HG02623 (cell line): ENCODE measurements at regions not wholly inside any gene's neighbourhood (a gene's known extent, or its start where the extent isn't known, plus 50 kb on each side); places are given as distances from the start of the nearest gene placed in this dataset.

Experiments used
- ATAC-seq: cut with Tn5 transposase; IDR thresholded peaks from one replicate; pipeline ENCODE4 v1.9.1; 2021; ENCODE audit warnings: moderate library complexity; ENCODE audit not compliant: unreplicated experiment

DNA sequence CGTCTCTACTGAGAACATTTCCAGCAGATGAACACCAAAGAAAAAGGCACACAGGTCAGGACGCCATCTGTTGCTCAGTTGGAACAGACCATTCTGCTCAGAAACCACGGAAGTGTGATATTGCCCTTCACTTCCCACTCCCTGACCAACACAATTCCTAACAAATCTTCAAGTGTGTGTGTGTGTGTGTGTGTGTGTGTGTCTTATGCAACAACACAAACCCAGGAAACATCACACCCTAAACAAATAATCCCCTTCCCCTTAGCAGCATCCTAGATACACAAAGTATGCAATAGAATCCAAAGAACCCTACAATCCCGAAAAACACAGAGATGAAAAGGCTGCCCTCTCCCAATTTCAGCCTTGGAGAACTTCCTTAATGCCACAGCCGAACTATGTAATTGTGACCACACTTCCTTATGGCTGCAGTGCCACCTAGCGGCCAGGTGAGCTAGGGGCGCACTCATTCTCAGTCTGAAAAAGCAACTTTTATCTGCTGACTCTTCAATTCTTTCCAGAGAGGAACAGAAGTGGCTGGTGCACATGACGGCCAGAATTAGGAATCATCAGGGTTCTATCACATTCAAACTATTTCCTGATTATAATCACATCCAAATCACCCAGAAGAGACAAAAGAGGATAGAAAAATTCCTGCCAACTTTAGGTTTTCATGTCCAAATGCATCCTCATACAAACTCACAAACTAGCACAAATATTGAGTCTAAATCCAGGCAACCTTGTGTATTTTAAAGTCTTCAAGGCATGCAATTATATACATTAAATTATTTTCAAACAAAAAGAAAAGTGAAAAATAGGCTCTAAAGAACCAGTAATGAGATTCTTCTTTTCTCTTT, 164.9 kb downstream of the DHX15 start:
- ATAC-seq, result peak; percentile 86

- ATAC-seq, result no peak
Observed at GRCh38 chr4:24417206-24417605, 167.1 kb downstream of the DHX15 start.

DNA sequence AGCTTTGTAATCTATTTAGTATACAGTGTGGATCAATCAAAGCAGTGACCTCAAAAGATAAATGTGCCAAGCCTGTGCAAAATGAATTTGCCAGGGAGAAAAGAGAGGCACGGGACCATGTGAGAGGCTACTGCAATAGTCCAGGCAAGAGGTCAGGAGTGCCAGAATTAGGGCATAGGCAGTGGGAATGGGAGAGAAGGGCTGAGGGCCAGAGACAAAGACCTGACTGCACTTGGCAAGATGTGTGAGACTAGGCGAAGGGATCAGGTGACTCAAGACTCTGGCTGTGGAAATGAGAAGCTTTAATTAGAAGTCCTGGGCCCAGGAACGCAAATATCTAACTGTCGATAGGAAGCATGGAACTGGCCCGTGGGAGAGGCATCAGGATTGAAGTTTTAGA, 168.1 kb downstream of the DHX15 start:
- ATAC-seq, result no peak

GRCh38 chr4:24413311-24413784, 171.0 kb downstream of the DHX15 start:
- no peak for ATAC-seq

GRCh38 chr4:24411806-24412205, 172.5 kb downstream of the DHX15 start:
- no peak for ATAC-seq

GRCh38 chr4:24411299-24411698, 173.1 kb downstream of the DHX15 start:
- no peak for ATAC-seq

DNA sequence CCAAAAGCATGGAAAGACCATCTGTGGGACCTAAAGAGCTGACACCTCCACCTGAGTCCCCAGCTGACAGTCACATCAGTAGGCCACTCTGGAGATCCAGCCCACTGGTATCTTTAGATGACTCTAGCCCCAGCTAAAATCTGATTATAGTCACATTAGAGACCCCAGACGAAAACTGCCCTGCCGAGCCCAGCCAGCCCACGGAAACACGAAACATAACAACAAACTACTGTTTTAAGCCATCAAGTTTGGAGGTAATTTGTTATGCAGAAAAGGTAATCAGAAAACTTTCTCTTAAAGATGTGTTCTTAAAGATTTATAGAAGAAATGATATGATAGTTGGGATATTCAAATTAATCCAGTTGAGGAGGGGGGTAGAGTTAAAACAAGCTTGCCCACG, 175.7 kb downstream of the DHX15 start:
- no peak for ATAC-seq

DNA sequence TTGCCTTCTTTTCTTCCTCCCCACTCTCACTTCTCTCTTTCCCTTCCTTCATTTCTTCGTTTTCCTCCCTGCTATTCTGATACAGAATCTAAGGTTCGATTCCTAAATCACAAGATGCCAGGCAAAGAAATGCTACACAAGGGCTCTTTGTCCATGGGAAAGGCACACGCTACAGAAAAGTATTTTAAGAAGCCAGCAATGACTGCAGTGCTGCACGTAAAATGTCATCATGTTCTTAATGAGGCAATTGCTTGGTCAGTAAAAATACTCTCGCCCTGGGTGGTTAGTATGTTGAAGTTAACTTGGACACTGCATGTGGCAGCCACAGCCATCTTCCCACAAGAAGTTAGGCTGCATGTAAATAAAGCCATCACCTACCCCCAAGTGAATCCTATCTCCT, 178.4 kb downstream of the DHX15 start:
- no peak for ATAC-seq

- no peak for ATAC-seq
Observed at GRCh38 chr4:24405341-24405740, 179.0 kb downstream of the DHX15 start.

DNA sequence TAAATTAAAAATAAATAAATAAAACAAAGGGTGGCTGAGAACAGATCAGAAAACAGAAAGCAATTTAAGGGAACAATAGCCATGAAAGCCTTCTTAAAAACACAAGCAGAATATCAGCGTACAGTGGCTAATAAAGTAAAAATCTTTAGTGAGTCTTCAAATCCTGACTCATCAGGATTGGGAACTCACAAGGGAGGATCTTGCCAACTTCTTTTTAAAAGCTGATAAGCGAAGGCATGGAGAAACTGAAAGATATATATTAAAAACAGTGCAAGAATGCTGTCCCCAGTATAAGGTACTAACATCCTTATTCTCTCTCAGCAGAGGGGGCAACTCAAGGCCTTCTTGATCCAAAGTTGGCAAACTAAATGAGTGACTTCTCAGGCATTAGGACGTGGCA, 180.1 kb downstream of the DHX15 start:
- ATAC-seq, result no peak

DNA sequence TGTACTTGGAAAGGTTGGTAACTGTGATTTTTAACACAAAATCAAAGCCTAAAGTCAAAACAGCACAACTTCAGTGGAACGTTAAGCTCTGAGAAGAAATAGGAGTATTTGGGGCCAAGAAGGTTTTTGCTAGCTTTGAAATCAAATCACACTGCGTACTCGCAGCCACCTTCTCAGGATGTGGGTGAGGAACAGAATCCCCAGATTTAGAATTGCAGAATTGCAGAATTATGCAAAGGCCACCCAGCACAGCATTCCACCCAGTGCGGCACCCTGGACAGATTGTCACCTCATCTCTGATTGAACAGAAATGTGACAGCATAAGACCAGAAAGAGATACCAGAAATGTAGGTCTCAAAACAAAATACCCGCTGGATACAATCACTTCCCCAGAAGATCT, 181.1 kb downstream of the DHX15 start:
- no peak for ATAC-seq

DNA sequence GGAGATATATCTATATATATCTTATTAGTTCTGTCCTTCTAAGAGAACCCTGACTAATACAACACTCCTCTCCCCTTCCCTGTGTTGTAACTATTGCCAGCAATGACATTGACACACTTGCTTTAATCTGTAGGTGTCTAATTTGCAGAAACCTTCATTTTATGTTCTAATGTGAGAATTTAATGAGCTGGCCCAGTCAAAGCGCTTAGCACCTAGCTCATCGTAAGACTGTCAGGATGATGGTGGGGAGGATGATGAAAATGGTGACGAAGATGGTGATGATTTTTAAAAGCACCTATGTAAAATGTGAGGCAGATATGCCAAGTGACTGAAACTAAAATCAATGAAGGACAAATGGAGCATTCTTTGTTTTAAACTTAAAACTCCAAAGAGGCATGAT, 183.8 kb downstream of the DHX15 start:
- no peak for ATAC-seq

DNA sequence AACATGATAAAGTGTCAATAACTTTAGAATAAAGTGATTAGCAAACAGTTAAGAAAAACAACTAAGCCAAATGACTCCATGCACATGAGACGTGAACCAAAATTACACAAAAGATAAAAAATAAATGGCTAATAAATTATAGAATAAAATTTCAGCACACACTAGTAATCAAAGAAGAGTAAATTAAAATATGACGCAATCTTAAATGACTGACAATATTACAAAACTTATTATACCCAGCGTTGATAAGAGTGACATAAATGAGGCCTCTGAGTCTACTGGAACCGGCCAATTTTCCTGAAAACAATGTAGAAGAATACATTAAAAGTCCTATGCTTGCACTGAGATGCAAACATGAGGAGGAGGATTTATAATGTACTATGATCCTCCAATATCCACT, 187.4 kb downstream of the DHX15 start:
- ATAC-seq, result no peak

- no peak for ATAC-seq
Observed at GRCh38 chr4:24395937-24396336, 188.4 kb downstream of the DHX15 start.

DNA sequence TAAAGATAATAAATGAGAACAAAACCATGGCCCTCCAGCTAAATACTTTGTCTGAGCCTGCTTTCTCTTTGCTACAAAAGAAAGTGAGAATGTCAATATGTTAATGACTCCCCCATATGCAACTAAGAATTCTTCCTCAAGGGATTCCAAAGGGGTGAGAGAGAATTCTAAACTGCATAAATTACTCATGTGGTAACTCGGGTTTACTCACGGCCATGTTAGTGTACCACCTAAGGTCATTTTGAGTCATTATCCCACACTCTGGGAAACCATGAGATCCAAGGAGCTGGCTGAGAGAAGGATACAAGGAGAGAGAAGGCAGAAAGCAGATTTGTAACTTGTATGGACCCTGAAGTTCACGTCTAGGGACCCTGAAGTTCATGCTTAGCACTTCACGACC, 190.3 kb downstream of the DHX15 start:
- ATAC-seq, result no peak

DNA sequence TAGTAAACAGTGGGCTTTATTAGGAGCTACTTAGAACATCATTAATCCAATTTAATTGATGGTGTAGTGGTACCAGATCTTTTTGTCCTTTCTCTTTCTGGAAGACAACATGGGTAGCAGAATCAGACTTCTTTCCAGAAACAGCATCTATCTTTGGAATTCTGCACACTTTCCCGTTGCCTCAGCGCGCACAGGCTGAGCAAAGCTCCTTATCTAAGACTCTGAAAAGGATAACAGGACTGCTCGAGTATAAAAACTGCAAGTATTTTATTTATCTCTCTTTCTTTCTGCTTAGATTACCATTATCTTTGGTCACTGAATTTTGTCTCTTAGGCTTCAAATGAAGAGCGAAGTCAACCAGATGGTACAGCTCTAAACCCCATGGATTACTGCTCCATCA, 191.7 kb downstream of the DHX15 start:
- no peak for ATAC-seq

DNA sequence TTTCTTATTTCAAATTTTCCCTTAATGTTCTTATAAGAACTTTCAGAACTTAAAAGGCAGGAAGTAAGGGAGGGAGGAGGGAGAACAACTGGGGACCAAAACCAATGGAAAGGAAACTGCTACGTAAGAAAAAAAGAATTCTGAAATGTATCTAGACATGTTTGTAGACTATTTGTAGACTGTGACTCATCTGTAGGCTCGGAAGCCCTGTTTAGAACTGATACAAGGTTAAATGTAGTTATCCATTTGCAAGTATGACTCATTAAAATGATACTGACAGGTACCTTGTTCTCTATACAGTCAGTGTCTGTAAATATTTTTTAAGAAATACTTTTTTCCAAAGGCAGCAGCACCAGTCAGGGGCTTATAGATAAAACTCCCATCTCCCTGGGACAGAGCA, 202.0 kb downstream of the DHX15 start:
- ATAC-seq, result peak; percentile 94

- ATAC-seq, result no peak
Observed at GRCh38 chr4:24380957-24381665, 203.2 kb downstream of the DHX15 start.

DNA sequence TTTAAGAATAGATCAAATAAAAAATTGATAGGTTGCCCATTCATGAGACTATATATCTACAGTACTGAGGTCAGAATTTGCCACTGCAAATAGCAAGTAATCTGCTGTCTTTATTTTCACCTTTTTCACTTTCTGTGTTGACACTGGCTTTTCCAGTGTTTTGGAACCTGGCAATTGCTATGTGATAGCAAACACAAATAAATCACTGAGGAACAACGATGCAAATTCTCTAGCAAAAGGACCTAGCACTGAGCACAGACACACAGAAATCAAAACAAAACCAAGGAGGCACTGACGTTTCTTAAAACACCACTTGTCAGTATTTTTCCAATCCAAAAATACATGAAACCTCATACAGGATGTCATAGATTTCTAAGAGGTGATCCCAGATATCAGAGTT, 210.7 kb downstream of the DHX15 start:
- ATAC-seq, result no peak

- no peak for ATAC-seq
Observed at GRCh38 chr4:24372881-24373280, 211.5 kb downstream of the DHX15 start.

- ATAC-seq, result no peak
Observed at GRCh38 chr4:24372341-24372740, 212.0 kb downstream of the DHX15 start.

GRCh38 chr4:24370421-24370820, 213.9 kb downstream of the DHX15 start:
- no peak for ATAC-seq
